Activated naive CD8-positive, alpha-beta T cell treated with anti-CD3 and anti-CD28 coated beads, Interleukin-2, amount 10 ng/mL, durations not matched to agents 7 days and 5 days (primary cell): ENCODE measurements at regions not wholly inside any gene's neighbourhood (a gene's known extent, or its start where the extent isn't known, plus 50 kb on each side); places are given as distances from the start of the nearest gene placed in this dataset.
"Not testable (repeated sequence)": the region's sequence is repeated elsewhere in the genome, so short reads cannot be mapped to it uniquely, and the experiment has no call there.

Source experiments
- ATAC-seq: fragments of 150-1000 bp; cut with Tn5 transposase; one replicate; pipeline ENCODE4 v1.10.0; 2021; ENCODE audit warnings: low read depth, moderate library complexity
- POLR2A ChIA-PET: fragments of 350-600 bp; sonication (Branson Sonifier 250); formaldehyde crosslinking; loops from one replicate; lab custom pipeline; 2021; ENCODE audit warnings: antibody characterized with exemption; lab: Charles Lee
- DNase-seq: peaks from one replicate; pipeline ENCODE4 v3.0.0; 2021
- H3K27ac Mint-ChIP-seq: one replicate; pipeline ENCODE4 v1.8.0; 2022; ENCODE audit warnings: mild to moderate bottlenecking, mixed read lengths
- H3K27me3 Mint-ChIP-seq: one replicate; pipeline ENCODE4 v1.8.0; 2022; ENCODE audit warnings: mild to moderate bottlenecking, moderate library complexity, mixed read lengths
- H3K36me3 Mint-ChIP-seq: one replicate; pipeline ENCODE4 v1.8.0; 2021; ENCODE audit warnings: mild to moderate bottlenecking, mixed read lengths
- H3K4me1 Mint-ChIP-seq: one replicate; pipeline ENCODE4 v1.8.0; 2021; ENCODE audit warnings: mixed read lengths
- H3K4me3 Mint-ChIP-seq: one replicate; pipeline ENCODE4 v1.8.0; 2022; ENCODE audit warnings: mild to moderate bottlenecking, moderate library complexity, mixed read lengths
- H3K9me3 Mint-ChIP-seq: one replicate; pipeline ENCODE4 v1.8.0; 2021; ENCODE audit warnings: mixed read lengths

DNA sequence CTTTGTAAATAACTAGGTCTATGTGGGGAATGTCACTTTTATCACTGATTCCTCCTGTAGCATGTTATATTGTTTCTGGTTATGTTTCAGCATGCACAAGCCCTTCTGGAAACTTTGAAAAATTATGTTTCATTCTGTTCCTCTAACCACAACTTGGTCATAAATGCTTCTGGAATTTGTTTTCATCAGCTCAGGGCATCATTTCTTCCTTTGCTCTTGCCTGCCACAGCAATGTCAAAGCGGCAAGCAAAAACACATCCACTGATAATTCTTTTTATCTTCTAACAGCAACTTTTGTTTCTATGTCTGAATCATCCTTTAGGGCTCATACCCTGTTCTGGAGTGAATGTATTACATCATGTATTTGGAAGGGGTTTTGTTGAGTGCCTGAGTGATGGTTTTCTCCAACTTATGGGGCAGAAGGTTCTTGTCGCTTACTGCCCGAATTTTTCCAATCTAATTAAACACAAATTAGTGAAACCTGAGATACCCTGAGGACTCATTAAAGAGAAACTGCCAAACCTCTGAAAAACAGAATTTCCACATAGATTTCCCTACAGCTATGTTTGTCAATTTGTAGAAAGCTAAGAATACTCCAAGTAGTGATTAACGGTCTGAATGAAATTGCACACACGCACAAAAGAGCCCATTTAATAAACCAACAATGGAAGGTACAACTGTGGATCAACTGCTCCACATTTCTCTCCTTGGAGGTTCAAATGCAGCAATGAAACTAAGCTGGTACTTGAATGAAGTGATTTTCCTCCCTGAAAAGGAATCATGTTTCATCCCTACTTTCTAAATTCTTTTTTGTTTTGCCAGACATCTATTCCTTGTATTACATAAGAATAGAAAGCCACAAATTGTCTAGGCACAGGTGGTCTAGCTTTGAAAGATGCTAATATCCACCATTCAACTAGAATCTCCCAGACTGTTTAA, 173.5 kb upstream of the KRR1 start:
- Mint-ChIP-seq H3K27me3 (peaks cover 11% of the 10 kb centered on the region), H3K9me3 (peaks cover under 1% of the 10 kb centered on the region), H3K27ac (no peak overlapping the region), H3K4me1 (no peaks in the 10 kb centered on the region), H3K4me3 (no peak overlapping the region), H3K36me3 (no peaks in the 10 kb centered on the region)
- no peak for DNase-seq
- POLR2A ChIA-PET: no interaction called here
- no peak for ATAC-seq

DNA sequence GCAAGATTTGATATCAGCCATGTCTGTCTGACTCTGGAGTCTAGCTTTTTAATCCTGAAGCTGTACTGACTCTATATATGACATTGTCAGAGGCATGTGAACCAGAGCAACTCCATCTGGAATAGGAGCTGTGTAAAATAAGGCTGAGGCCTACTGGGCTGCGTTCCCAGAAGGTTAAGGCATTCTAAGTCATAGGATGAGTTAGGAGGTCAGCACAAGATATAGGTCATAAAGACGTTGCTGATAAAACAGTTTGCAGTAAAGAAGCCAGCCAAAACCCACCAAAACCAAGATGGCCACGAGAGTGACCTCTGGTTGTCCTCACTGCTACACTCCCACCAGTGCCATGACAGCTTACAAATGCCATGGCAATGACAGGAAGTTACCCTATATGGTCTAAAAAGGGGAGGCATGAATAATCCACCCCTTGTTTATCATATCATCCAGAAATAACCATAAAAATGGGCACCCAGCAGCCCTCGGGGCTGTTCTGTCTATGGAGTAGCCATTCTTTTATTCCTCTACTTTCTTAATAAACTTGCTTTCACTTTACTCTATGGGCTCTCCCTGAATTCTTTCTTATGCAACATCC, 172.7 kb upstream of the KRR1 start:
- H3K36me3 Mint-ChIP-seq, DNase-seq, H3K9me3 Mint-ChIP-seq, POLR2A ChIA-PET, H3K4me3 Mint-ChIP-seq, ATAC-seq, H3K27ac Mint-ChIP-seq, H3K4me1 Mint-ChIP-seq: not testable (repeated sequence)
- peaks cover 11% of the 10 kb centered on the region for H3K27me3 Mint-ChIP-seq

- H3K27ac Mint-ChIP-seq: no peak overlapping the region
- ATAC-seq (no peak), DNase-seq (no peak)
- POLR2A ChIA-PET: no interaction called here
- peaks cover 11% of the 10 kb centered on the region for H3K27me3 Mint-ChIP-seq
- H3K36me3 Mint-ChIP-seq: no peaks in the 10 kb centered on the region
- no peaks in the 10 kb centered on the region for H3K4me1 Mint-ChIP-seq
- H3K9me3 Mint-ChIP-seq: peaks cover 2% of the 10 kb centered on the region
- H3K4me3 Mint-ChIP-seq: no peak overlapping the region
Observed at GRCh38 chr12:75683220-75683619, 171.8 kb upstream of the KRR1 start.

GRCh38 chr12:75677522-75677921, 166.1 kb upstream of the KRR1 start:
- H3K4me3 Mint-ChIP-seq: no peak overlapping the region
- peaks cover 2% of the 10 kb centered on the region for H3K9me3 Mint-ChIP-seq
- no peak overlapping the region for H3K27ac Mint-ChIP-seq
- ATAC-seq (no peak), DNase-seq (no peak)
- no peaks in the 10 kb centered on the region for H3K36me3 Mint-ChIP-seq
- POLR2A ChIA-PET: no interaction called here
- peaks cover 5% of the 10 kb centered on the region for H3K27me3 Mint-ChIP-seq
- no peaks in the 10 kb centered on the region for H3K4me1 Mint-ChIP-seq

DNA sequence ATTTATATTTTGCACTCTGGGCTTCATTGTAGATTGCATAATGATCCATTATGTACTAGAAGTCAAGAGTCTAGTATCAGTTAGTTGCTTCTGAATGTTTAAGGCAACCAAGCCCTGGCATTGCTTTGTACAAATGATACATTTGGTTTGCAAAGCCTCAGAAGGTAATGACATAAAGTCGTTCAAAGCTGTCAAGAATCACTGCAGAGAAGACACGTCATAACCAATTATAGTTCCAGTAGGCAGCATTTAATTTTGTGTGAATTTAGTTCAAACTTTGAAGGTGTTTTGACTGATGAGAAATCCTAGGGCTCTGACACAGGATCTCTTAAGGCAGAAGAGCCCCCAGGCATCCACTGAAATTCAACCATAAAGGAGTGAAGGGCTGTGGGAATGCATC, 163.0 kb upstream of the KRR1 start:
- H3K4me3 Mint-ChIP-seq: no peak overlapping the region
- POLR2A ChIA-PET: no interaction called here
- ATAC-seq (no peak), DNase-seq (no peak)
- H3K9me3 Mint-ChIP-seq: no peaks in the 10 kb centered on the region
- no peaks in the 10 kb centered on the region for H3K4me1 Mint-ChIP-seq
- no peaks in the 10 kb centered on the region for H3K36me3 Mint-ChIP-seq
- no peak overlapping the region for H3K27ac Mint-ChIP-seq
- peaks cover 5% of the 10 kb centered on the region for H3K27me3 Mint-ChIP-seq

- H3K9me3 Mint-ChIP-seq: no peaks in the 10 kb centered on the region
- peaks cover 9% of the 10 kb centered on the region for H3K27me3 Mint-ChIP-seq
- ATAC-seq: no peak
- H3K27ac Mint-ChIP-seq: no peak overlapping the region
- no peaks in the 10 kb centered on the region for H3K36me3 Mint-ChIP-seq
- DNase-seq: no peak
- POLR2A ChIA-PET: no interaction called here
- H3K4me1 Mint-ChIP-seq: no peaks in the 10 kb centered on the region
- H3K4me3 Mint-ChIP-seq: no peak overlapping the region
Observed at GRCh38 chr12:75672200-75672599, 160.8 kb upstream of the KRR1 start.

DNA sequence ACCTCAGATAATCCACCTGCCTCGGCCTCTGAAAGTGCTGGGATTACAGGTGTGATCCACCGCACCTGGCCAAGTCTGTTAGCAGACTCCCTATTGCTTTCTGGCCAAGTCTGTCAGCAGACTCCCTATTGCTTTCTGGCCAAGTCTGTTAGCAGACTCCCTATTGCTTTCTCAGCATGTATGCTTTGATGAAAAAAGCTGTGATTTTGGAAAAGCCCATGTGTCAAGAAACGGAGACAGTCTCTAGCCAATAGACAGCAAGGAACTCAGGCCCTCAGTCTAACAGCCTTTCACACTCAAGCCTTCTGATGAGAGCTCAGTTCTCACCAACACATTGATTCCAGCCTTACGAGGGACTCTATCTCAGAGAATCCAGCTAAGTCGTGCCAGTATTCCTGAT, 158.8 kb upstream of the KRR1 start:
- Mint-ChIP-seq H3K27me3 (peaks cover 9% of the 10 kb centered on the region), H3K36me3 (no peaks in the 10 kb centered on the region), H3K9me3 (no peaks in the 10 kb centered on the region), H3K4me3 (no peak overlapping the region), H3K4me1 (no peaks in the 10 kb centered on the region), H3K27ac (no peak overlapping the region)
- no peak for ATAC-seq
- POLR2A ChIA-PET: no interaction called here
- no peak for DNase-seq

- peaks cover 11% of the 10 kb centered on the region for H3K27me3 Mint-ChIP-seq
- ATAC-seq: no peak
- H3K27ac Mint-ChIP-seq: no peak overlapping the region
Observed at GRCh38 chr12:75666939-75667334, 155.5 kb upstream of the KRR1 start.

DNA sequence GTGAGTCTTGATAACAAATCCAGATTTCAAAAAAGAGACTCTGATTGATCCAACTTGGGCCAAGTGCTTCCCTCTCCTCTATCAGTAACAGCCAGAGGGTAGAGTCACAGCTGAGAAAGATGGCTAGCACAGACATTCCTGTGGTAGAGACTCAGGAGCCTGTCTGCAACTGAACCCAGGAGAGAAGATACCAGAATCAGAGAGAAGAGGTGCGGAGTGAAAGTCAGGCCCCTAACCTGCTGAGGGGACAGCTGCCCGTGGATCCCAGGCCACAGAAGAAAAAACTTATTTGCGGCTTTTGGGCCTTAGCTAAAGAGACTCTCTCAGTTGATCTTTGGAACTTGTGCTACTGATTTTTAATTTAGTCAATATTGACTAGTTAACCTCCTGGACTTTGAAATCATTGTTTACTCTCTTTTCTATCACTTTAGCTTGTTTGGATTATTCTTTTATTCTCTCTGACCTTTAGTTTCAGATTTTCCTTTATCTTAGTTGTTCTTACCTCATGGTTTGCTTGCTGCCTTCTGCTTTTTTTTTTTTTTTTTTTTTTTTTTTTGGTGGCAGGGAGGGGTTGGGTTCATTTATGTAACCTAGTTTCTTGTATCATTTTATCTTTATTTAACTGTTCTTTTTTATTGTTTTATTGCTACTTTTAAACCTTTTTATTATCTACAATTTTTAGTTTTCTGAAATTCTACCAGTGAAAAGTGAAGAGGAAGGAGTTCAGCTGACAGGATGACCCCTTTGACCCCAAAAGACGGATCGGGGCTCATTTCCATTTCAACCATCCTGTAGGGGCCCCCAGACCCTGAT, 154.9 kb upstream of the KRR1 start:
- Mint-ChIP-seq H3K4me1 (no peaks in the 10 kb centered on the region), H3K36me3 (no peaks in the 10 kb centered on the region), H3K9me3 (no peaks in the 10 kb centered on the region), H3K27ac (no peak overlapping the region), H3K4me3 (no peak overlapping the region), H3K27me3 (peaks cover 11% of the 10 kb centered on the region)
- ATAC-seq (no peak), DNase-seq (no peak)
- POLR2A ChIA-PET: no interaction called here

More at GRCh38 chr12:75666939-75667334, 155.5 kb upstream of the KRR1 start:
- H3K4me1 Mint-ChIP-seq: no peaks in the 10 kb centered on the region
- POLR2A ChIA-PET: no interaction called here
- no peak for DNase-seq
- no peaks in the 10 kb centered on the region for H3K36me3 Mint-ChIP-seq
- H3K9me3 Mint-ChIP-seq: no peaks in the 10 kb centered on the region
- no peak overlapping the region for H3K4me3 Mint-ChIP-seq

- DNase-seq: no peak
- H3K4me1 Mint-ChIP-seq: no peaks in the 10 kb centered on the region
- no peaks in the 10 kb centered on the region for H3K36me3 Mint-ChIP-seq
- POLR2A ChIA-PET: no interaction called here
- peaks cover 11% of the 10 kb centered on the region for H3K27me3 Mint-ChIP-seq
- no peak overlapping the region for H3K4me3 Mint-ChIP-seq
- H3K27ac Mint-ChIP-seq: no peak overlapping the region
- no peak for ATAC-seq
- H3K9me3 Mint-ChIP-seq: no peaks in the 10 kb centered on the region
Observed at GRCh38 chr12:75665216-75665615, 153.8 kb upstream of the KRR1 start.

DNA sequence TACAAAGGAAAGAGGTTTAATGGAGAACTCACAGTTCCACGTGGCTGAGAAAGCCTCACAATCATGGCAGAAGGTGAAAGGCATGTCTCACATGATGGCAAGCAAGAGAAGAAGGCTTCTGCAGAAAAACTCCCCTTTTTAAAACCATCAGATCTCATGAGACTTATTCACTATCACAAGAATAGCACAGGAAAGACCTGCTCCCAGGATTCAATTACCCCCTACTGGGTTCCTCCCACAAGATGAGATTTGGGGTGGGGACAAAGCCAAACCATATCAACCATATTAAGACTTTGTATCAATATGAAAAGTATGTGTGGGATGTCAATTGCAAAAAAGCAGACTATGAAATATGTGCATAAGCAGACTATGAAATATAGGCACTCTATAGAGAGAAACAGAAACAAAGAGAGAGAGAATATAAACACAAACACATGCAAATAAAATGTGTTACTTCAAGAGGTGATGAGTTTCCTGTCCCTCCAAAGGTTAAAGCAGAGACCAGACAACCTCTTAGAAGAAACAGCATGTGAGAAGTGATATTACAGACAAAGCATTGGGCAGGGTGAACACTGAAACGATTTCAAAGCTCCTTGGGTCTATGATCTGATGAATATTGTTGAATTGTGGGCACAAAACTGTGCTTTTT, 151.2 kb upstream of the KRR1 start:
- Mint-ChIP-seq H3K9me3 (no peaks in the 10 kb centered on the region), H3K4me1 (peaks cover 5% of the 10 kb centered on the region), H3K36me3 (no peaks in the 10 kb centered on the region), H3K27me3 (peaks cover 7% of the 10 kb centered on the region), H3K4me3 (no peak overlapping the region), H3K27ac (no peak overlapping the region)
- no peak for DNase-seq
- POLR2A ChIA-PET: no interaction called here
- ATAC-seq: no peak

GRCh38 chr12:75661908-75662307, 150.5 kb upstream of the KRR1 start:
- Mint-ChIP-seq H3K4me1 (peaks cover 5% of the 10 kb centered on the region), H3K27ac (no peak overlapping the region), H3K36me3 (no peaks in the 10 kb centered on the region), H3K9me3 (no peaks in the 10 kb centered on the region), H3K4me3 (no peak overlapping the region), H3K27me3 (peaks cover 7% of the 10 kb centered on the region)
- ATAC-seq: no peak
- POLR2A ChIA-PET: no interaction called here
- no peak for DNase-seq

DNA sequence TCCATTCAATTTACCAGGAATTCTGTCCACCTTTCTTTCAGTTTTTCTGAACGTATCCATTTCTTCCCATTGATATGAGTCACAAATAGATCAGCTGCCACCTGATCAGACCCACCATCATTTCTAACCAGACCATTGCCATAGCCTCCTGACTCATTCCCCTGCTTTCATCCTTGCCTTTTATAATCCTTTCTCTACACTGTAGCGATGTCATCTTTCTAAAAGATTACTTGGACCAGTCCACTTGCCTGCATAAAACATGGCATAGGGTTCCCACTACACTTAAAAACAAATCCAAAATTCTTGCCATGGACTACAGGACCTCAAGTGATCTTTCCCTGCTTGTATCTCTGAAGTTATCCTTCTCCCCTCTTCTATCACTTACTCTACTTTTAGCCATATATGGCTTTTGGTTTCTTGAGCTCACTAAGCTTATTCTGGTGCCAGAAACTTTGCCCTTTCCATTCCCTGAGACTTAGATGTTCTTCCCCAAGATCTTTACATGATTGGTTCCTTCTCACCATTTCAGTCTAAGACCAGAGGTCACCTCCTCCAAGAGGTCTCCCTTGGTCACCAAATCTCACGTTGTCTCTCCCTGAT, 149.5 kb upstream of the KRR1 start:
- no peaks in the 10 kb centered on the region for H3K36me3 Mint-ChIP-seq
- no peak overlapping the region for H3K4me3 Mint-ChIP-seq
- DNase-seq (no peak), ATAC-seq (no peak)
- POLR2A ChIA-PET: no interaction called here
- H3K27ac Mint-ChIP-seq: no peak overlapping the region
- H3K27me3 Mint-ChIP-seq: peaks cover 7% of the 10 kb centered on the region
- H3K9me3 Mint-ChIP-seq: no peaks in the 10 kb centered on the region
- peaks cover 6% of the 10 kb centered on the region for H3K4me1 Mint-ChIP-seq
